Activated T-helper 1 cell treated with anti-CD3 and anti-CD28 coated beads, Interleukin-2, amount 50 U/mL, for 16 hours (primary cell): ENCODE measurements at regions not wholly inside any gene's neighbourhood (a gene's known extent, or its start where the extent isn't known, plus 50 kb on each side); places are given as distances from the start of the nearest gene placed in this dataset.
"Not testable (repeated sequence)": the region's sequence is repeated elsewhere in the genome, so short reads cannot be mapped to it uniquely, and the experiment has no call there.

Experiments
- DNase-seq, 2 donors: peaks; one replicate each; pipeline ENCODE4 v3.0.0-alpha.2; 2020; ENCODE audit warnings: low read depth in 1 of 2, low spot score in 1 of 2

DNA sequence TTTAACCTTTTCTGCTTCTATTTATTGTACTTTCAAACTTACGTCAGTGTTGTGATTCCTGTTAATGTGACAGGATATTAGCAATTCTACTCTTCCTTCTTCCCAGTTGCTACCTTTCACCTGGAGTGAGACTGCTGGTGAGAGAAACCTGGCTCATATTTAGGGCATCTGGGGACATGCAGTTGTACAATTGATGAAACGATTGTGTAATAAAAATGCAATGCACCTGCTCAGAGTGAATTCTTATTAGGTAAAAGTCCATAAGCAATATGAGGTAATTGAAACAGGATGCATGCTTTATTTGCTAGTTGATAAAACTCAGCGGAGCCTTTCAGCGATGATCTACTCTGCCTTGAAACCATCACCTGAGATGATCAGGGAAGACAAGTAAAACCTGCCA, 116.1 kb upstream of the FBXO33 start:
- DNase-seq = no peak

DNA sequence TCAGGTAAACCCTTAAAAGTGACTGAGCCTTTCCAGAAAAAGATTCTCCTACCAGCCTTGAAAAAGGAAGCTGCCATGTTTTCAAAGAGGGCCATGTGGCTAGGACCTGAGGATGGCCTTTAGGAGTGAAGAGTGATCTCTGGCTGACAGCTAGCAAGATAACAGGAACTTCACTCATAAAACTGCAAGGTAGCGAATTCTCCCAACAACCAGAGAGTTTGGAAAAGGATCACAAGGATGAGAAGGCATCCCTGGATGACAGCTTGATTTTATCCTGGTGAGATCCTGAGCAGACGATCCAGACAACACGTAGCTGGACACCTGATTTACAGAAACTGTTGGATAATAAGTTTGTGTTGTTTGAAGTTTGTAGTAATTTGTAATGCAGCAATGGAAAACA, 115.6 kb upstream of the FBXO33 start:
- no peak for DNase-seq

DNA sequence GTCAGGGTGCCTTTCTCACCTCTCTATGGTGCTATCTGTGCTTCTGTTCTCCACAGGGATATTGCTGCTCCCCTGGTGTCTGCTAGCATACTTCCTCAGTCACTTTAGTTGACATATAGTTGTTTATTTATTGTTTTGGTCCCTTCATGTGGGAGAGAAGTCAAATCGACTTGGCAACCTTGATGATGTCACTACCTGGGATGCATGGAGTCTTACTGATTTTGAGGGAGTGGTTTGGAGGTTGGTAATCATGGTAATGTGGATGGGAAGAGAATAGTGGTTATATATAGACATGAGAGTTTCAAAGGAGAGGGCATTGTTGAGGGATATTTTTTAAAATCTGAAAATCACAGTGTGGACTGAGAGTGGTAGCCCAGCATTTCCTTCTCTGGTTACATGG, 73.6 kb upstream of the FBXO33 start:
- no peak for DNase-seq

DNA sequence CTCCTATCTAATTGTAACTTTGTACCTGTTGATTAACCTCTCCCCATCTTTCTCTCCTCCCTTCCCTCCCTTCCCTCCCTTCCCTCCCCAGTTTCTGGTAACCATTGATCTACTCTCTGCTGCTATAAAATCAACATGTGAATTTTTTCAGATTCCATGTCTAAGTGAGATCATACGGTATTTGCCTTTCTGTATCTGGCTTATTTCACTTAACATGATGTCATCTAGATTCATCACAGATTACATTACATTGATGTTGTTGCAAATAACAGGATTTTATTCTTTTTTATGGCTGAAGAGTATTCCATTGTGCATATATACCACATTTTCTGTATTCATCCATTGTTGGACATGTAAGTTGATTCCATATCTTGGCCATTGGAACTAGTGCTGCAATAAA, 68.0 kb upstream of the FBXO33 start:
- no peak for DNase-seq

DNA sequence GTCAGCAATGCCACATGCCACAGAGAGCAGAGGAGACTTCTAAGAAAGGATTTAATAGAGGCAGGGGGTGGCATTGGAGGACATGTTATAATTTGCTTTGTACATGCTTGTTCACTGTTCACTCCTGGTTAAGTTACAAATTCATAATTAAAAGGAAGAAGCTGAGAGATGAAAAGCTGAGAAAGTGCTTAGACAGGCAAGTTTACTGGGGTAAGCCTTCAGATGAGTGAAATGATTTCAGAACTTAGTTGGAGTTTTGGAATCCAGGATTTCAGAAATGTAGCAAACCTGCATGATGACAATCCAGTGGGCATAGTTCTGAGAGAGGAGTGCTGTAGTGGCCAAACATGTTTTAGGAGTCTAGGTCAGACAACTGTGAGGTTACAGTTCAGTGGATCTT, 67.3 kb upstream of the FBXO33 start:
- DNase-seq = no peak

DNA sequence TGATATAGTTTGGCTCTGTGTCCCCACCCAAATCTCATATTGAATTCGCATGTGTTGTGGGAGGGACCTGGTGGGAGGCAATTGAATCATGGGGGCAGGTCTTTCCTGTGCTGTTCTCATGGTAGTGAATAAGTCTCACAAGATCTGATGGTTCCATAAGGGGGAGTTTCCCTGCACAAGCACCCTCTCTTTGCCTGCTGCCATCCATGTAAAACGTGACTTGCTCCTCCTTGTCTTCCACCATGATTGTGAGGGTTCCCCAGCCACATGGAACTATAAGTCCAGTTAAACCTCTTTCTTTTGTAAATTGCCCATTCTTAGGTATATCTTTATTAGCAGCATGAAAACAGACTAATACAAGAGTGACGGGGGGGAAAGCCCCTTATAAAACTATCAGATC, 65.4 kb upstream of the FBXO33 start:
- not testable (repeated sequence) for DNase-seq

DNA sequence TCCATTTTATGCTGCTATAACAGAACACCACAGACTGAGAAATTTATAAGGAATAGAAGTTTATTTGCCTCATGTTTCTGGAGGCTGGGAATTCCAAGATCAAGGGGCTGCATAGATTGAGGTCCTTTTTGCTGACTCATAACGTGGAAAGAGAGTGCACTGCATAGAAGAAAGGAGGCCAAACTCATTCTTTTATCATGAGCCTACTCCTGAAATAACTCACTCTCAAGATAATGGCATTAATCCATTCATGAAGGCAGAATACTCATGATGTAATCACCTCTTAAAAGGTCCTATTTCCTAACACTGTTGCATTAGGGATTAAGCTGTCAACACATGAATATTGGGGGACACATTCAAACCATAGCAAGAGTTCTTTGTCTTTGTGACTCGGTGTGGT, 60.0 kb upstream of the FBXO33 start:
- DNase-seq = no peak

DNA sequence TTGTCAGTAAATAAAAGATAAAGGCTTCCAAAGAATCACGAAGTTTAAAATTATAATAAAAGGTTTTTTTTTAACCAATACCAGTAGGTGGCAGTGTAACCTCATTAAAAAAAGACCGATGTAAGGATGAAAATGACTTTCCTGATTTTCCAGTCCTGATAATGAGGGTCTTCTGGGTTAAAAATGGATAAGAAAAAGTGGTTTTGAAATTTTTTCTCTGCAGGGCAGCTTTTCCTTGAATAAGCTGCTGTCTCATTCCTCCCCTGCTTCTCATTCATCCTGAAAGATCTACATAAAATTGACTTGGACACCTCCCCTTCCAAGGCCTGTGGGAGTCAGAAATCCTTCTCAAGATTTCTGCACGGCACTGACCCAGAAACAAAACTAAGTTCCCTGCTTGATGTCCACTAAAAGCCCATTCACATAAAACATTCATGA, 58.9 kb upstream of the FBXO33 start:
- no peak for DNase-seq

DNA sequence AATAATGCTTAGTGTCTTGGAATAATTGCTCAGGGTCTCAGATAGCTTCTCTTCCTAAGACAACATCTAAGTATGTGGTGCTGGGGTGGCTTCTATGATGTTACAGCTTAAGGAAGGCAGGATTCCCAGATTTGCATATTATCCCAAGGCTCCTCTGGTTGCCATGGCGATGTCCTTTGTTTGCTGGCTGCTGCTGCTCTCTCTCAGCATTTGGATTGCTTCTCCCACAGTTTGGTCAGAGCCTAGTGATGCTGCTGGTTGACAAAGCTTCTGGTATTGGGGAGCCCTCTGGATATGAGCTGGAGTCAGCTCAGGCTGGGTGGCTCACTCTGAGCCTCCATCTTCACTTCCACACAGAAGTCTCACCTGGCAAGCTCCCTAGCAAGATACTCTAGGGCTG, 56.4 kb upstream of the FBXO33 start:
- no peak for DNase-seq

DNA sequence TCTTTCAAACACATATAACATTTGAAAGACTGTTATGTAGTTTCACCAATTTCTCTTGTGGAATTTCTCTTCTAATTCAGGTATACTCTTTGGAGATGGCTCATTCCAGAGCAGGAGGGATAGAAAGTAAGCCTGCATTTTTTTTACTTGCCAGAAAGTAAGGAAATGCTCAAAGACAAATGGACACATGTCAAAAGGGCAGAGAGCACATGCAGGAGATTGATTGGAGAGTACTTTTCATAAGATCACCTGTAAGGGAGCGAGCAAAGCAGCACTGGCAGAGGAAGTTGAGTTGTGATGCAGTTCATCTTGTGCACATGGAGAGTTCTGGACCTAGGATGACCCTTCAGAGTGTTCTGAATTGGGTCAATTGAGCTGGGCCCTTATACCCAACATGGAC, 51.4 kb upstream of the FBXO33 start:
- DNase-seq = no peak
